K562 (cell line): ENCODE measurements at regions not wholly inside any gene's neighbourhood (a gene's known extent, or its start where the extent isn't known, plus 50 kb on each side); places are given as distances from the start of the nearest gene placed in this dataset.

Experiments used
- ATAC-seq: fragments of 200-7000 bp; cut with Tn5 transposase; 3 replicates; pipeline ENCODE4 v1.9.1; 2020; ENCODE audit warnings: moderate library complexity
- BruUV-seq: library from RNA; stranded (reverse); fragments of 400-500 nt; replicated peaks from 2 replicates; lab custom pipeline; 2021; lab: Mats Ljungman, UMichigan
- CTCF ChIA-PET: fragments of 300-600 bp; formaldehyde crosslinking; extraction: SDS; loops from one replicate; lab custom pipeline; 2021; ENCODE audit warnings: low intra/inter-chr PET ratio; lab: Yijun Ruan, JAX
- POLR2A ChIA-PET: fragments of 300-600, 350-650 bp; sonication (Branson Sonifier 250); formaldehyde crosslinking; extraction: SDS; loops from one replicate; lab custom pipeline; 2021; ENCODE audit warnings: antibody characterized with exemption, inconsistent platforms; lab: Yijun Ruan, JAX
- DNase-seq, 4 experiments: peaks; one replicate each; pipeline versions ENCODE4 v3.0.0 to v3.0.0-alpha.2; 2011 to 2018; ENCODE audit warnings: low spot score in 3 of 4, mixed read lengths in 3 of 4; ENCODE audit errors: extremely low read depth in 1 of 4
- FAIRE-seq: peaks from 2 replicates; lab custom pipeline; 2011; peaks lifted over from hg19 to GRCh38; lab: Jason Lieb, UNC
- H2AFZ ChIP-seq: 2 replicates; pipeline ENCODE4 v1.6.0; 2011; ENCODE audit warnings: low read depth, low read length, control low read depth, inconsistent platforms
- H3K27ac ChIP-seq: fragments of 200-600 bp; 3 replicates; pipeline ENCODE4 v1.8.0; 2011; ENCODE audit warnings: low read depth, mild to moderate bottlenecking, control low read depth, inconsistent platforms, low read length, moderate library complexity, mixed read lengths; ENCODE audit errors: extremely low read depth
- H3K27me3 ChIP-seq, 2 experiments: fragments of 300-600 bp in 1 of 2; 2 replicates in 1 of 2; 3 replicates in 1 of 2; pipeline versions ENCODE4 v1.6.0 to v1.8.0; 2011; ENCODE audit warnings: inconsistent platforms in 2 of 2, low read length in 2 of 2, mild to moderate bottlenecking in 1 of 2, mixed read lengths in 1 of 2, moderate library complexity in 1 of 2; ENCODE audit not compliant: control insufficient read depth in 2 of 2, insufficient read depth in 2 of 2
- H3K36me3 ChIP-seq: fragments of 300-600 bp; 3 replicates; pipeline ENCODE4 v1.8.0; 2011; ENCODE audit warnings: mild to moderate bottlenecking, low read length, inconsistent platforms; ENCODE audit not compliant: control insufficient read depth, insufficient read depth
- H3K4me1 ChIP-seq, 2 experiments: fragments of 200-600 bp in 1 of 2; replicated peaks in 1 of 2; 2 replicates in 1 of 2; 3 replicates in 1 of 2; pipeline versions ENCODE4 v1.5.1 to v1.8.0; 2011; ENCODE audit warnings: inconsistent platforms in 2 of 2, low read length in 2 of 2, mild to moderate bottlenecking in 1 of 2, mixed read lengths in 1 of 2, moderate library complexity in 1 of 2; ENCODE audit not compliant: control insufficient read depth in 2 of 2, insufficient read depth in 2 of 2
- H3K4me2 ChIP-seq: 2 replicates; pipeline ENCODE4 v1.6.1; 2011; ENCODE audit warnings: low read length, control low read depth, inconsistent platforms, mixed read lengths; ENCODE audit not compliant: insufficient read depth
- H3K4me3 ChIP-seq: fragments of 200-600 bp; sonication (generic), shearing (Covaris generic); 2 replicates; pipeline ENCODE4 v1.5.1; 2016; ENCODE audit warnings: control low read depth, inconsistent platforms
- H3K79me2 ChIP-seq: fragments of 200-600 bp; 3 replicates; pipeline ENCODE4 v1.8.0; 2011; ENCODE audit warnings: low read length, inconsistent platforms; ENCODE audit not compliant: control insufficient read depth, insufficient read depth
- H3K9ac ChIP-seq, 2 experiments: 2 replicates each; pipeline versions ENCODE4 v1.6.0 to v1.6.1; 2011; ENCODE audit warnings: low read depth in 2 of 2, low read length in 2 of 2, control low read depth in 1 of 2, inconsistent platforms in 1 of 2, mild to moderate bottlenecking in 1 of 2, mixed read lengths in 1 of 2; ENCODE audit not compliant: insufficient read depth in 1 of 2
- H3K9me1 ChIP-seq: one replicate; pipeline ENCODE4 v1.6.0; 2011; ENCODE audit warnings: inconsistent platforms, mild to moderate bottlenecking, low read length, moderate library complexity; ENCODE audit not compliant: control insufficient read depth, insufficient read depth
- H3K9me3 ChIP-seq: replicated peaks from 2 replicates; pipeline ENCODE4 v1.5.1; 2011; ENCODE audit warnings: low read depth, low read length, inconsistent platforms; ENCODE audit not compliant: control insufficient read depth, insufficient read depth
- H4K20me1 ChIP-seq: replicated peaks from 2 replicates; pipeline ENCODE4 v1.6.1; 2011; ENCODE audit warnings: low read length, inconsistent platforms, mixed read lengths; ENCODE audit not compliant: control insufficient read depth, insufficient read depth
- ARID4B ChIP-seq: sonication (generic); formaldehyde crosslinking; IDR thresholded peaks from 2 replicates; pipeline ENCODE4 v1.8.0; 2022; ENCODE audit warnings: mild to moderate bottlenecking, missing genetic modification reagents
- BRF2 ChIP-seq: IDR thresholded peaks from 3 replicates; pipeline ENCODE4 v1.6.1; 2011; ENCODE audit warnings: borderline replicate concordance, mild to moderate bottlenecking; ENCODE audit not compliant: insufficient read length, insufficient read depth
- CBX5 ChIP-seq: IDR thresholded peaks from 2 replicates; pipeline ENCODE4 v1.6.1; 2014; ENCODE audit warnings: low read depth, borderline replicate concordance
- HNRNPK ChIP-seq: fragments of 200-400 bp; formaldehyde crosslinking; IDR thresholded peaks from one replicate; pipeline ENCODE4 v1.6.1; 2018; ENCODE audit warnings: mild to moderate bottlenecking, low read depth, low read length; ENCODE audit not compliant: poor library complexity, severe bottlenecking
- POU5F1 ChIP-seq: fragments of 150-350 bp; IDR thresholded peaks from 2 replicates; pipeline ENCODE4 v1.6.1; 2014; ENCODE audit warnings: borderline replicate concordance, low read length, low read depth, mild to moderate bottlenecking; ENCODE audit not compliant: partially characterized antibody
- RHOXF2B ChIP-seq: fragments of 250-450 bp; sonication (Bioruptor Pico); conservative IDR thresholded peaks from 2 replicates; pipeline ENCODE4 v1.5.1; 2021
- SRF ChIP-seq, 2 experiments: fragments of 250-450, 450-650 bp in 1 of 2; sonication (Bioruptor Pico) in 1 of 2; sonication (generic) in 1 of 2; formaldehyde crosslinking; IDR thresholded peaks; 2 replicates each; pipeline versions ENCODE4 v1.5.0 to v1.5.1; 2020 to 2022; ENCODE audit warnings: mild to moderate bottlenecking in 1 of 2, missing genetic modification reagents in 1 of 2
- STAT6 ChIP-seq: sonication (generic); formaldehyde crosslinking; IDR thresholded peaks from 2 replicates; pipeline ENCODE4 v1.8.1; 2023; ENCODE audit warnings: mild to moderate bottlenecking, missing genetic modification reagents
- ZC3H11A ChIP-seq: IDR thresholded peaks from 2 replicates; pipeline ENCODE4 v1.6.1; 2012; ENCODE audit warnings: low read depth, low read length, improper control_type of control experiment
- ZNF644 ChIP-seq: fragments of 200-800 bp; sonication (Bioruptor generic); IDR thresholded peaks from 2 replicates; pipeline ENCODE4 v1.6.1; 2016; ENCODE audit warnings: low read depth, missing genetic modification characterization, missing compliant biosample characterization
- WGBS: fragments of 100-300 bp; shearing (Covaris generic); methylation state at CpG from one replicate; pipeline ENCODE4 v1.1.6; 2016; ENCODE audit warnings: low coverage, mixed read lengths; ENCODE audit not compliant: insufficient coverage; ENCODE audit errors: missing lambda C conversion rate; 5-methylcytosine and 5-hydroxymethylcytosine counted together
- in situ Hi-C: fragments of 300-500 bp; cut with MboI; formaldehyde crosslinking; loops from 4 replicates; pipeline ENCODE4 v1.15.0; 2018; ENCODE audit warnings: inconsistent platforms, mixed read lengths
- intact Hi-C: fragments of 100-400 bp; cut with micrococcal nuclease; formaldehyde crosslinking; loops from 2 replicates; pipeline ENCODE4 v1.14.2; 2022
- TF ChIP-seq, protein P1 (sequence below), 2 experiments: fragments of 200-800 bp in 1 of 2; sonication (Bioruptor generic) in 1 of 2; sonication (generic) in 1 of 2; formaldehyde crosslinking in 1 of 2; IDR thresholded peaks in 1 of 2; conservative IDR thresholded peaks in 1 of 2; 2 replicates each; pipeline versions ENCODE4 v1.5.0 to v1.6.1; 2016 to 2020; ENCODE audit warnings: missing compliant biosample characterization in 1 of 2, missing genetic modification characterization in 1 of 2, missing genetic modification reagents in 1 of 2

GRCh38 chr9:75462866-75463265 lies 374.6 kb downstream of the OSTF1 start:
- H3K4me1 ChIP-seq: no peaks in the 10 kb centered on the region
- no peaks in the 10 kb centered on the region for H3K79me2 ChIP-seq
- no peaks in the 10 kb centered on the region for H3K27me3 ChIP-seq
- no peaks in the 10 kb centered on the region for H3K9me1 ChIP-seq
- no peak overlapping the region for H3K27ac ChIP-seq
- FAIRE-seq: no peak
- CTCF ChIA-PET: no interaction called here
- WGBS: 0% methylated on average over 1 of the region's 1 CpG
- TF ChIP-seq, protein P1, sequence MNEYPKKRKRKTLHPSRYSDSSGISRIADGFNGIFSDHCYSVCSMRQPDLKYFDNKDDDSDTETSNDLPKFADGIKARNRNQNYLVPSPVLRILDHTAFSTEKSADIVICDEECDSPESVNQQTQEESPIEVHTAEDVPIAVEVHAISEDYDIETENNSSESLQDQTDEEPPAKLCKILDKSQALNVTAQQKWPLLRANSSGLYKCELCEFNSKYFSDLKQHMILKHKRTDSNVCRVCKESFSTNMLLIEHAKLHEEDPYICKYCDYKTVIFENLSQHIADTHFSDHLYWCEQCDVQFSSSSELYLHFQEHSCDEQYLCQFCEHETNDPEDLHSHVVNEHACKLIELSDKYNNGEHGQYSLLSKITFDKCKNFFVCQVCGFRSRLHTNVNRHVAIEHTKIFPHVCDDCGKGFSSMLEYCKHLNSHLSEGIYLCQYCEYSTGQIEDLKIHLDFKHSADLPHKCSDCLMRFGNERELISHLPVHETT (CRISPR knock-in tag; conservative IDR thresholded peaks at IDR 0.05 in 1 of 2, IDR thresholded peaks at IDR 0.05 in 1 of 2): no peak
- no peak for TF ChIP-seq POU5F1
- TF ChIP-seq SRF (CRISPR knock-in tag; IDR thresholded peaks at IDR 0.05): no peak
- no peak for TF ChIP-seq STAT6
- TF ChIP-seq RHOXF2B (CRISPR knock-in tag): no peak
- TF ChIP-seq BRF2: no peak
- TF ChIP-seq ZNF644 (tag): no peak
- no peak for TF ChIP-seq ARID4B
- TF ChIP-seq ZC3H11A: no peak
- TF ChIP-seq HNRNPK: no peak
- TF ChIP-seq CBX5: no peak
- TF ChIP-seq, all 486 proteins: peak for 0
- intact Hi-C loops (no loop called here), in situ Hi-C loops (no loop called here)
- no peak for DNase-seq
- no peak for ATAC-seq
- Histone ChIP-seq H3K4me3 (no peak overlapping the region), H4K20me1 (no peaks in the 10 kb centered on the region), H3K9me3 (no peaks in the 10 kb centered on the region), H3K36me3 (no peaks in the 10 kb centered on the region), H3K9ac (no peak overlapping the region), H3K4me2 (no peak overlapping the region), H2AFZ (no peak overlapping the region)
- POLR2A ChIA-PET: no interaction called here
- BruUV-seq: no TSS peak
